Stimulated activated CD8-positive, alpha-beta memory T cell treated with anti-CD3 and anti-CD28 coated beads, Interleukin-7, amount 100 ng/mL, for 4 hours (primary cell): ENCODE measurements at regions not wholly inside any gene's neighbourhood (a gene's known extent, or its start where the extent isn't known, plus 50 kb on each side); places are given as distances from the start of the nearest gene placed in this dataset.
"Not testable (repeated sequence)": the region's sequence is repeated elsewhere in the genome, so short reads cannot be mapped to it uniquely, and the experiment has no call there.

ENCODE experiments used
- DNase-seq, 2 donors: peaks; one replicate each; pipeline ENCODE4 v3.0.0-alpha.2; 2020; ENCODE audit warnings: low read depth in 2 of 2

GRCh38 chr5:127133071-127133470 is 59.8 kb upstream of the C5orf63 start:
- no peak for DNase-seq

GRCh38 chr5:127136908-127137307 is 63.6 kb upstream of the C5orf63 start:
- no peak for DNase-seq

- no peak for DNase-seq
Observed at GRCh38 chr5:127143722-127144121, 70.4 kb upstream of the C5orf63 start.

DNA sequence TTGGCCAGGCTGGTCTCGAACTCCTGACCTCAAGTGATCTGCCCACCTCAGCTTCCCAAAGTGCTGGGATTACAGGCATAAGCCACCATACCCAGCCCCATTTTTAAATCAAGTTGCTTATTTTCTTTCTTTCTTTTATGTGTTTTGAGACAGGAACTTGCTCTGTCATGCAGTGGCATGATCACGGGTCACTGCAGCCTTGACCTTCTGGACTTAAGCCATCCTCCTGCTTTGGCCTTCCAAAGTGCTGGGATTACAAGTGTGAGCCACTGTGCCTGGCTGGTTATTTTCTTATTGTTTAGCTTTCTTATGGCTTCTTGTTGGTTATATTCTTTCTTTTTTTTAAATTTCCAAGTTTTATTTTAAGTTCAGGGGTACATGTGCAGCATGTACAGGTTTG is 79.7 kb upstream of the C5orf63 start:
- no peak for DNase-seq

DNA sequence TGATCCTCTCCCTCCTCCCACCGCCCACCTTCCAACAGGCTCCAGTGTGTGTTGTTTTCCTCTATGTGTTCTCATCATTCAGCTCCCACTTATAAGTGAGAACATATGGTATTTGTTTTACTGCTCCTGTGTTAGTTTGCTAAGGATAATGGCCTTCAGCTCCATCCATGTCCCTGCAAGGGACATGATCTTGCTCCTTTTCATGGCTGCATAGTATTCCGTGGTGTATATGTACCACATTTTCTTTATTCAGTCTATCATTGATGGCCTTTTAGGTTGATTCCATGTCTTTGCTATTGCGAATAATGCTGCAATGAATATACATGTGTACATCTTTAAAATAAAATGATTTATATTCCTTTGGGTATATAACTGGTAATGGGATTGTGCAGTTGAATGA is 80.2 kb upstream of the C5orf63 start:
- no peak for DNase-seq

DNA sequence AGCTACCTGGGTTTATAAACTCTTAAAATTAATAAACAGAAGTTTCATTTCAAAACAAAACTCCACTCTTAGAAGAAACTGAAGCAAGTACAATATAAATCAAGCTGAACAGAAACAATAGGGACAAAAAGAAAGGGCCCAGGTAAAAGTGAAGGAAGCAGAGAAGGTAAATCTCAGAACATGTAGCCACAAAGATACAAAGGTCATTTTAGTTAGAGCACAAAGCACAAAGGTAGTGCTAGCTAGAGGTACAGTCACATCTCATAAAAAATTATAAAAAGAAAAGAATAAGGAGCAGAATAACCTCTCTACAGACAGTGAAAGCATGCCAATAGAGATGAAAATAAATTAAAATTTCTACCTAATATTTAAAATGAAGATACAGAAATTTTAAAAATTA is 90.4 kb upstream of the C5orf63 start:
- DNase-seq, result no peak

DNA sequence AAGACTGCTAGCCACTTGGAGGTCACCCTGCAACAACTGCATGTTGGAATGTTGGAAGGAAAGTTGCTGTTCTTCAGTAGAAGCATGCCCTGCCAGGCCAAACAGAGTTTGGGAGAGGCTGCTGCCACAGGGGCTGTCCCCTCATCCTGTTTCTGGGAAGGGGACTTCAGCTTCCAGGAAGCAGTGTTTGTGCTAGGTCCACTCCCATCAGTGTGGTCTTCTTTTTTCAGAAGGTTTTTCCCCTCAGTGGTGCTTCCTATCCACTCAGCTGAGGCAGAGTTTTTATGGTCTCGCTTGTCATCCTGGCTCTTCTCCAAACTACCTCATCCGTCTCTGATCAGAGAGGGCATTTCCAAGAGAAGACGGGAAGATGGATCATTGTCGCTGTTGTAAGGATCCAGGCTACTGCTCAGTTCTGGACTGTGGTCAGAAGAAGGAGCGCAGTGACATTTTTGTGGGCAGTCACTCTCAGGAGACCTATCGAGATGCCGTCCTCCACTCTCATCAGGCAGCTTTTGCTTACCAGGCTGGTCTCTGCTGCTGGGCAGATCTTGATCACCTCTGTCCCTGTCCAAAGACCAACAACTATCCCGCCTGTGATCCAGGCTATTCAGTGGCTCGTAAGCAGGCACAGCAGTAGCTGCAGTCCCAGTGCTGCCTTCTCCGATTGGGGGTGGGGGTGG is 97.8 kb upstream of the C5orf63 start:
- no peak for DNase-seq

DNA sequence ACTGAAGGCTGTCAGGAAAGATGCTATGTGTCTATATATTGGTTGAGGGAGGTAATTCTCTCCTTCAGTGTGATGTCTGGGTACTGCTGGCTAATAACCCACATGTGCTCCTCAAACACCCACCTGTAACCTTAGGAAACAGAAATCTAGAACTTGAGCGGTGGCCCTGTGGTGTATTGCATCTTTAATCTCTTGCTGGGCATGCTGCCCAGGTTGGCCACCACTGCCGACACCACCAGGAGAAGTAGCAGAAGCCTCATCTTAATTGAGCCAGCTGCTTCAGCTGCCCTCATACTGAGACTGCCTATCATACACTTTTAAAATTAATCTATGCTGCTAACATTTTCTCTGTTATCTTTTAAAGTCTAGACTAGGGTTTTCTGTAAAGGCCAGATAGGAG is 103.5 kb upstream of the C5orf63 start:
- no peak for DNase-seq

DNA sequence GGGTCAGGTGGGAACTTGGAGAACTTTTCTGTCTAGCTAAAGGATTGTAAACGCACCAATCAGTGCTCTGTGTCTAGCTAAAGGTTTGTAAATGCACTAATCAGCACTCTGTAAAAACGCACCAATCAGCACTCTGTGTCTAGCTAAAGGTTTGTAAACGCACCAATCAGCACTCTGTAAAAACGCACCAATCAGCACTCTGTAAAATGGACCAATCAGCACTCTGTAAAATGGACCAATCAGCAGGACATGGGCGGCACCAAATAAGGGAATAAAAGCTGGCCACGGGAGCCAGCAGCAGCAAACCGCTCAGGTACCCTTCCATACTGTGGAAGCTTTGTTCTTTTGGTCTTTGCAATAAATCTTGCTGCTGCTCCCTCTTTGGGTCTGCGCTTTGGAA is 108.0 kb upstream of the MEGF10 start:
- DNase-seq, result not testable (repeated sequence)

DNA sequence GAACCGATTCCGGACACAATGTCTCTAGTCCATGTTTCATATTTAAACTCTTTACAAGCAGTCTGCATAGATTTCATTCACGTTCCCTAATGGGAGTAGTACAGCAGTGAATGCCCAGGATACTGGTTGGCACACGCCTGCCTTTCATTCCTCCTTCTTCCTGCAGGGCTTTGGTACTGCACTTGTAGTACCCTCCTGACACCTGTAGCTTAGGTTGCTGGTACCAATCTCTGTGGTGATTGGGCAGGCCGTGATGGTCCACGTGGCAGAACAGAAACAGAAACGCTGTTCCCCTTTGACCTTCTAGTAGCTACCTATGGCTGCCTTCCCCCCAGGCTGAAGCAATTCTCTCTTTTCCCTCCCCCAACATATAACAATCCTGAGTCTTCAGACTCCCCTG is 107.3 kb upstream of the MEGF10 start:
- DNase-seq, result no peak

DNA sequence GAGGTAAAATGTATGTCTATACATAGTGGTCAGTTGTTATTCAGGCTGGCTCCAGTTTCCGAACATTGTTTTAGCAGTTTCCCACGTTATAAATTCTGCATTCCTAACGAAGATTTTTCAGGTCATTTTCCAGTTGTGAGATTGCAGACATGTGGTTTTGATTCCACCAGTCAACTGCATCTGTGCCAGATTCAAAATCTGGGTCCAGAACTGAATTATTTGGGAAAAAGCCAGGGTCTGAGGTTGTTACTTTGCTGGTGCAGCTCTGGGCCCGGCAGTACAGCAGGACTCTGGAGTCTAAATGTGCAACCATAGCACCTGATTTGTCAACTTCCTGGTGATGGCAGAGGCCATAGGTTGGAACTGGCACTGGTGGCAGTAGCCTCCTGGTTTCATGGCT is 105.7 kb upstream of the MEGF10 start:
- no peak for DNase-seq

DNA sequence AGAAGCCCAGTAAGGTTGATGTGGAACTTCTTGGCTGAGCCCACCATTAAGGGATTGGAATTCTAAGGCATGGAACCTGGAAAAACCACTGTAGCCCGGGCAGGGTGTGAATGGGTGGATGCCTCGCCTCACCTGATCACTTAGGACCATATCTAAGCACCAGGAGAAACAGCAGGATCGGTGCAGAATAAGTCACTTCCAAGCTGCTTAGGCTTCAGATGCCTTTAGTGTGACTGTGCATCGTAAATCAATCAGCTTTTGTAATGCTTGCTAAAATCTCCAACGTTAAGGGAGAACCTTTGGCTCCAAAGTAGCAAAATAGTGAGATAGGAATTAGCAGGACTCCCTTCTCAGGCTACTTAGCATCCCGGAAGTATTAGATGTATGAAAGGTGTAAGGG is 103.9 kb upstream of the MEGF10 start:
- DNase-seq, result no peak

GRCh38 chr5:127187706-127188105 is 102.9 kb upstream of the MEGF10 start:
- no peak for DNase-seq

GRCh38 chr5:127192150-127192549 is 98.4 kb upstream of the MEGF10 start:
- no peak for DNase-seq

- DNase-seq, result no peak
Observed at GRCh38 chr5:127192836-127193338, 97.7 kb upstream of the MEGF10 start.

GRCh38 chr5:127196042-127196441 is 94.6 kb upstream of the MEGF10 start:
- no peak for DNase-seq

DNA sequence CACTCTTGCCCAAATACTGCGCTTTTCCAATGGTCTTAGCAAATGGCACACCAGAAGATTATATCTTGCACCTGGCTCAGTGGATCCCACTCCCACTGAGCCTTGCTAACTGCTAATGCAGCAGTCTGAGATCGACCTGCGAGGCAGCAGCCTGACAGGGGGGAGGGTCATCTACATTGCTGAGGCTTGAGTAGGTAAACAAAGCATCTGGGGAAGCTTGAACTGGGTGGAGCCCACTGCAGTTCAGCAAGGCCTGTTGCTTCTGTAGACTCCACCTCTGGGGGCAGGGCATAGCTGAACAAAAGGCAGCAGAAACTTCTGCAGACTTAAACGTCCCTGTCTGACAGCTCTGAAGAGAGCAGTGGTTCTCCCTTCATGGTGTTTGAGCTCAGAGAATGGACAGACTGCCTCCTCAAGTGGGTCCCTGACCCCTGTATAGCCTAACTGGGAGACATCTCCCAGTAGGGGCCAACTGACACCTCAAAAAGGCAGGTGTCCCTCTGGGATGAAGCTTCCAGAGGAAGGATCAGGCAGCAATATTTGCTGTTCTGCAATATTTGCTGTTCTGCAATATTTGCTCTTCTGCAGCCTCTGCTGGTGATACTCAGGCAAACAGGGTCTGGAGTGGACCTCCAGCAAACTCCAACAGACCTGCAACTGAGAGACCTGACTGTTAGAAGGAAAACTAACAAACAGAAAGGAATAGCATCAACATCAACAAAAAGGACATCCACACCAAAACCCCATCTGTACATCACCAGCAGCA is 93.0 kb upstream of the MEGF10 start:
- DNase-seq, result not testable (repeated sequence)

GRCh38 chr5:127202738-127203137 is 87.9 kb upstream of the MEGF10 start:
- not testable (repeated sequence) for DNase-seq

DNA sequence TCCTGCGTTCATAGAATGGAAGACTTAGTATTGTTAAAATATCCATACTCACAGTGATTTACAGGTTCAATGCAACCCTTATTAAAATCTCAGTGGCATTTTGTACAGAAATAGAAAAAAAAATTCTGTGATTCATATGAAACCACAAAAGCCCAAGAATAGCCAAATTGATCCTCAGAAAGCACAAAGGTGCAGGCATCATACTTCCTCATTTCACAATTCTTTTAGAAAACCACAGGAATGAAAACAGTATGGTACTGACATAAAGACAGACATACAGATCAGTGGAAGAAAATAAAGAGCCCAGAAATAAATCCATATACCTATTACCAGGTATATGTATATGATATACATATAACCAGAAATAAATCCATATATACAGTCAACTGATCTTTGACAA is 86.8 kb upstream of the MEGF10 start:
- no peak for DNase-seq

DNA sequence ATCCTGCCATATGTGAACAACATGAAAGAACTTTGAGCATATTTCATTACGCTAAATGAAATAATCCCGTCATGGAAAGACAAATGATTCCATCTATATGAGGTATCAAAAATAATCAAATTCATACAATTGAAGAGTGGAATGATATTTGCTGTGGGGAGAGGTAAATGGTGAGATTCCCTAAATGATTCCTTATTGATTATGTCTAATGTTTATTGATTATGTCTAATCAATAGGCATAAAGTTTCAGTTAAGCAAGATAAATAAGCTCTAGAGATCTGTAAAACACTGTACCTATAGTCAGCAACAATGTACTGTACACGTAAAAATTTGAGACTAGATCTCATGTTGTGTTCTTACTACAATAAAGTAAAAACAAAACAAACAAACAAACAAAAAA is 85.4 kb upstream of the MEGF10 start:
- DNase-seq, result no peak

DNA sequence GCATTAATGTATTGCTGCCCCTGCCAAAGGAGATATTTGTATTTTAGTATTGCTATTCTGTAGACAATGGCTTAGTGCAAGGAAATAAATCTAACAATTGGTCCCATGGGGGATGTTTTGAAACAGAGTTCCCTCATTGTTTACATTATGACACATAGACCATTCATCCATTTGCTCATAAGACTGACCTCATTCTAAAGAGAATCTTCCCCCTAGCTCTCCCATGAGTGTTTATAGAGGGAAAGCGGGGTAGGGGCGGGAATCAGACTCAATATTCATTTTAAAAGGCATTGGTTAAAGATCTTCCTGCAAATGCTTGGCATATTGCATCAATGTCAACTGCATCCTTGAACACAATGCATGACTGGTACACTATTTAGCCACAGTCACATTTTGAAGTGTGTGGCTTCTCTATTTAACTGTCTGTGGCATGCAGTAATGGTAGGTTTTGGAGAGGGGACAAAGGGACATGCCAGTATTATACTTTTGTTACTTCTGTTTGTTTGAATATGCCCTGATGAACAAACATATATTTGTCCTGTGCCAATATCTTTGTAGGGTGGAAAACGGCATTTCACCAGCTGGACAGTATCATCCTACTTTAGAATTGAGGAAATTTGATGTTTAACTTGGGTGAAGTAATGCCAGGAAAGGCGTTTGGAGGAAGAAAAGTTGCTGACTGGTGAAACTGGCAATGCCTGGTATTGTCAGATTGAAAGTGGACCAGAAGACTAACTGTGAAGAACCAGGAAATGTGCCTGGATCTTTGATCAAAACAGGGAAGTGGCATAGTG is 84.1 kb upstream of the MEGF10 start:
- DNase-seq, result no peak

GRCh38 chr5:127210042-127210441 is 80.6 kb upstream of the MEGF10 start:
- DNase-seq, result no peak

GRCh38 chr5:127213231-127213630 is 77.4 kb upstream of the MEGF10 start:
- DNase-seq, result no peak
